GM12878 (cell line): ENCODE measurements at regions not wholly inside any gene's neighbourhood (a gene's known extent, or its start where the extent isn't known, plus 50 kb on each side); places are given as distances from the start of the nearest gene placed in this dataset.

Source experiments
- ATAC-seq: fragments of 200-7000 bp; cut with Tn5 transposase; 3 replicates; pipeline ENCODE4 v1.9.1; 2020; ENCODE audit warnings: mild to moderate bottlenecking, moderate library complexity
- BruUV-seq: library from RNA; stranded (reverse); fragments of 400-500 nt; replicated peaks from 2 replicates; lab custom pipeline; 2021; lab: Mats Ljungman, UMichigan
- CTCF ChIA-PET: fragments of 300-600 bp; sonication (Branson Sonifier 250); formaldehyde crosslinking; extraction: SDS; loops from one replicate; lab custom pipeline; 2021; ENCODE audit warnings: inconsistent platforms; lab: Yijun Ruan, JAX
- POLR2A ChIA-PET: fragments of 350-600 bp; formaldehyde crosslinking; extraction: SDS; loops from one replicate; lab custom pipeline; 2021; ENCODE audit warnings: inconsistent platforms; lab: Charles Lee
- RAD21 ChIA-PET: fragments of 300-600 bp; sonication (Branson Sonifier 250); formaldehyde crosslinking; loops from one replicate; lab custom pipeline; 2023; ENCODE audit warnings: antibody characterized with exemption; ENCODE audit not compliant: unreplicated experiment; lab: Charles Lee
- SMC1A ChIA-PET: fragments of 300-600 bp; sonication (Branson Sonifier 250); formaldehyde crosslinking; loops from one replicate; lab custom pipeline; 2023; ENCODE audit not compliant: unreplicated experiment, uncharacterized antibody; lab: Charles Lee
- DNase-seq: peaks from one replicate; pipeline ENCODE4 v3.0.0-alpha.2; 2011; ENCODE audit warnings: low read depth, low spot score
- FAIRE-seq: peaks from 3 replicates; lab custom pipeline; 2011; peaks lifted over from hg19 to GRCh38; lab: Jason Lieb, UNC
- H2AFZ ChIP-seq: 2 replicates; pipeline ENCODE4 v1.6.0; 2011; ENCODE audit warnings: low read depth, low read length, control low read depth; ENCODE audit not compliant: control insufficient read depth
- H3K27ac ChIP-seq: 2 replicates; pipeline ENCODE4 v1.5.1; 2011; ENCODE audit warnings: control low read depth; ENCODE audit not compliant: control insufficient read depth, insufficient read depth
- H3K27me3 ChIP-seq, 2 experiments: replicated peaks in 1 of 2; 2 replicates each; pipeline versions ENCODE4 v1.6.0 to v1.6.1; 2011; ENCODE audit warnings: low read length in 1 of 2; ENCODE audit not compliant: control insufficient read depth in 2 of 2, insufficient read depth in 2 of 2
- H3K36me3 ChIP-seq, 2 experiments: 2 replicates each; pipeline ENCODE4 v1.5.1; 2011; ENCODE audit warnings: low read length in 1 of 2; ENCODE audit not compliant: control insufficient read depth in 2 of 2, insufficient read depth in 2 of 2
- H3K4me1 ChIP-seq: 2 replicates; pipeline ENCODE4 v1.6.1; 2011; ENCODE audit warnings: mild to moderate bottlenecking, low read length, moderate library complexity, mixed read lengths; ENCODE audit not compliant: control insufficient read depth, insufficient read depth
- H3K4me2 ChIP-seq: 2 replicates; pipeline ENCODE4 v1.6.0; 2011; ENCODE audit warnings: control low read depth; ENCODE audit not compliant: control insufficient read depth, insufficient read depth
- H3K4me3 ChIP-seq: fragments of 200-600 bp; sonication (generic); 2 replicates; pipeline ENCODE4 v1.5.1; 2016
- H3K79me2 ChIP-seq: 2 replicates; pipeline ENCODE4 v1.6.0; 2011; ENCODE audit warnings: low read length; ENCODE audit not compliant: control insufficient read depth, insufficient read depth
- H3K9ac ChIP-seq: 2 replicates; pipeline ENCODE4 v1.8.0; 2011; ENCODE audit warnings: low read length, control low read depth, mixed read lengths; ENCODE audit not compliant: control insufficient read depth, insufficient read depth
- H3K9me3 ChIP-seq: replicated peaks from 3 replicates; pipeline ENCODE4 v1.5.1; 2011; ENCODE audit warnings: mild to moderate bottlenecking, low read length; ENCODE audit not compliant: control insufficient read depth, insufficient read depth
- H4K20me1 ChIP-seq: 2 replicates; pipeline ENCODE4 v1.6.0; 2011; ENCODE audit not compliant: control insufficient read depth, insufficient read depth
- FOS ChIP-seq: IDR thresholded peaks from 3 replicates; pipeline ENCODE4 v1.6.1; 2011; ENCODE audit warnings: borderline replicate concordance; ENCODE audit not compliant: insufficient read length; ENCODE audit errors: extremely low read depth
- HCFC1 ChIP-seq: fragments of 150-350 bp; IDR thresholded peaks from 2 replicates; pipeline ENCODE4 v1.6.1; 2014; ENCODE audit warnings: low read length
- HSF1 ChIP-seq: fragments of 150-350 bp; IDR thresholded peaks from 2 replicates; pipeline ENCODE4 v1.6.1; 2014; ENCODE audit warnings: mild to moderate bottlenecking, low read depth, low read length
- JUND ChIP-seq: IDR thresholded peaks from 2 replicates; pipeline ENCODE4 v1.6.1; 2012; ENCODE audit warnings: low read depth, mild to moderate bottlenecking, low read length, improper control_type of control experiment, moderate library complexity
- MAX ChIP-seq: IDR thresholded peaks from 2 replicates; pipeline ENCODE4 v1.6.1; 2012; ENCODE audit warnings: low read depth, low read length, improper control_type of control experiment
- NKRF ChIP-seq: fragments of 450-650 bp; conservative IDR thresholded peaks from 2 replicates; pipeline ENCODE4 v1.6.1; 2017; ENCODE audit warnings: mild to moderate bottlenecking, moderate library complexity
- NRF1 ChIP-seq: conservative IDR thresholded peaks from 2 replicates; pipeline ENCODE4 v1.6.1; 2011; ENCODE audit warnings: mild to moderate bottlenecking, low read depth, low read length, improper control_type of control experiment
- POU2F2 ChIP-seq: IDR thresholded peaks from 3 replicates; pipeline ENCODE4 v1.6.1; 2011; ENCODE audit warnings: low read depth, mild to moderate bottlenecking, low read length, borderline replicate concordance
- RAD51 ChIP-seq: fragments of 450-650 bp; IDR thresholded peaks from 2 replicates; pipeline ENCODE4 v1.6.1; 2016; ENCODE audit warnings: moderate library complexity, mild to moderate bottlenecking, inconsistent platforms
- RCOR1 ChIP-seq: conservative IDR thresholded peaks from 2 replicates; pipeline ENCODE4 v1.6.1; 2012; ENCODE audit warnings: low read depth, low read length, improper control_type of control experiment
- SMARCA5 ChIP-seq: fragments of 450-650 bp; IDR thresholded peaks from 2 replicates; pipeline ENCODE4 v1.6.1; 2017; ENCODE audit warnings: mild to moderate bottlenecking
- SRF ChIP-seq, 2 experiments: IDR thresholded peaks; 2 replicates each; pipeline ENCODE4 v1.6.1; 2011; ENCODE audit warnings: low read depth in 2 of 2, low read length in 2 of 2, mild to moderate bottlenecking in 1 of 2, moderate library complexity in 1 of 2
- STAT3 ChIP-seq: IDR thresholded peaks from 2 replicates; pipeline ENCODE4 v1.6.1; 2011; ENCODE audit warnings: low read depth, low read length, improper control_type of control experiment
- SUZ12 ChIP-seq: fragments of 200-600 bp; sonication (generic); IDR thresholded peaks from one replicate; pipeline ENCODE4 v1.6.1; 2018; ENCODE audit warnings: antibody characterized with exemption, mild to moderate bottlenecking; ENCODE audit not compliant: unreplicated experiment
- TAF1 ChIP-seq: IDR thresholded peaks from 2 replicates; pipeline ENCODE4 v1.6.1; 2011; ENCODE audit warnings: mild to moderate bottlenecking, low read depth, low read length, borderline replicate concordance
- TCF3 ChIP-seq: IDR thresholded peaks from 2 replicates; pipeline ENCODE4 v1.6.1; 2012; ENCODE audit warnings: low read depth, mild to moderate bottlenecking, low read length, borderline replicate concordance; ENCODE audit not compliant: insufficient read depth
- ZNF274 ChIP-seq: IDR thresholded peaks from one replicate; pipeline ENCODE4 v1.8.0; 2011; ENCODE audit not compliant: insufficient read length, insufficient read depth
- WGBS: methylation state at CpG from one replicate; pipeline ENCODE4 v1.1.6; 2016; ENCODE audit warnings: low lambda C conversion rate; ENCODE audit not compliant: insufficient replicate concordance, insufficient coverage; ENCODE audit errors: missing lambda C conversion rate; 5-methylcytosine and 5-hydroxymethylcytosine counted together
- in situ Hi-C: fragments of 300-500 bp; cut with MboI; formaldehyde crosslinking; loops from 9 replicates; pipeline ENCODE4 v1.14.3; 2018; ENCODE audit warnings: mixed read lengths
- intact Hi-C: fragments of 100-400 bp; cut with micrococcal nuclease; formaldehyde crosslinking; loops from one replicate; pipeline ENCODE4 v1.14.2; 2022; ENCODE audit not compliant: unreplicated experiment

GRCh38 chr9:19903076-19903475 is 114.2 kb upstream of the SLC24A2 start:
- FAIRE-seq (no peak), DNase-seq (no peak)
- Histone ChIP-seq H2AFZ (no peak overlapping the region), H3K27ac (no peak overlapping the region), H3K9ac (no peak overlapping the region), H3K4me1 (no peaks in the 10 kb centered on the region), H3K4me3 (no peak overlapping the region), H3K27me3 (no peaks in the 10 kb centered on the region), H3K79me2 (no peaks in the 10 kb centered on the region), H3K9me3 (no peaks in the 10 kb centered on the region), H3K36me3 (no peaks in the 10 kb centered on the region), H4K20me1 (no peaks in the 10 kb centered on the region), H3K4me2 (no peak overlapping the region)
- no TSS peak for BruUV-seq
- WGBS: 45% methylated on average over 5 of the region's 5 CpGs
- SMC1A ChIA-PET: no interaction called here
- in situ Hi-C loops: no loop called here
- CTCF ChIA-PET: no interaction called here
- POLR2A ChIA-PET: no interaction called here
- intact Hi-C loops: no loop called here
- RAD21 ChIA-PET: no interaction called here
- TF ChIP-seq MAX: no peak
- TF ChIP-seq SRF (IDR thresholded peaks at IDR 0.05; ENCODE audit: low read depth in 2 of 2, low read length in 2 of 2): no peak
- TF ChIP-seq RAD51: no peak
- no peak for TF ChIP-seq POU2F2
- TF ChIP-seq ZNF274: no peak
- TF ChIP-seq TCF3: no peak
- TF ChIP-seq, all 136 proteins: peak for 0
- ATAC-seq: no peak

GRCh38 chr9:19901586-19901985 is 112.7 kb upstream of the SLC24A2 start:
- no peak for FAIRE-seq
- Histone ChIP-seq H3K4me1 (no peaks in the 10 kb centered on the region), H3K4me2 (no peak overlapping the region), H2AFZ (no peak overlapping the region), H3K36me3 (no peaks in the 10 kb centered on the region), H4K20me1 (no peaks in the 10 kb centered on the region), H3K79me2 (no peaks in the 10 kb centered on the region), H3K4me3 (no peak overlapping the region), H3K27me3 (no peaks in the 10 kb centered on the region), H3K9me3 (no peaks in the 10 kb centered on the region), H3K27ac (no peak overlapping the region), H3K9ac (no peak overlapping the region)
- intact Hi-C loops (no loop called here), in situ Hi-C loops (no loop called here)
- BruUV-seq: no TSS peak
- ChIA-PET CTCF (no interaction called here), POLR2A (interaction anchor here (0.5 kb wide), 1 partner anchor 1950 kb away, joined by 6 read pairs; no protein-coding TSS in a partner anchor), SMC1A (no interaction called here), RAD21 (no interaction called here)
- WGBS: 0% methylated on average over 3 of the region's 3 CpGs
- no peak for DNase-seq
- no peak for ATAC-seq
- TF ChIP-seq NRF1 (no peak), NKRF (no peak), HCFC1 (no peak), STAT3 (no peak), HSF1 (no peak), FOS (no peak), SUZ12 (no peak), RCOR1 (no peak), SMARCA5 (no peak), JUND (no peak), TAF1 (no peak)
